Type B pancreatic cell (in vitro differentiated cells): ENCODE measurements at regions not wholly inside any gene's neighbourhood (a gene's known extent, or its start where the extent isn't known, plus 50 kb on each side); places are given as distances from the start of the nearest gene placed in this dataset.
A peak's percentile ranks its signal among the peaks of the same experiment; 100 is the strongest.

ENCODE experiments used
- DNase-seq: peaks from one replicate; pipeline ENCODE4 v3.0.0; 2021; ENCODE audit warnings: mixed read lengths; ENCODE audit not compliant: unreplicated experiment; ENCODE audit errors: extremely low spot score
- H3K27ac Mint-ChIP-seq: 2 replicates; pipeline ENCODE4 v1.8.0; 2021; ENCODE audit warnings: mild to moderate bottlenecking, mixed read lengths
- H3K27me3 Mint-ChIP-seq: 2 replicates; pipeline ENCODE4 v1.8.0; 2021; ENCODE audit warnings: mixed read lengths
- H3K36me3 Mint-ChIP-seq: 2 replicates; pipeline ENCODE4 v1.8.0; 2021; ENCODE audit warnings: mixed read lengths
- H3K4me1 Mint-ChIP-seq: one replicate; pipeline ENCODE4 v1.8.0; 2021; ENCODE audit warnings: mixed read lengths; ENCODE audit not compliant: unreplicated experiment
- H3K4me3 Mint-ChIP-seq: 2 replicates; pipeline ENCODE4 v1.8.0; 2021; ENCODE audit warnings: mild to moderate bottlenecking, mixed read lengths
- H3K9me3 Mint-ChIP-seq: 2 replicates; pipeline ENCODE4 v1.8.0; 2021; ENCODE audit warnings: mixed read lengths
- CTCF ChIP-seq: fragments of 200-600 bp; sonication (generic); conservative IDR thresholded peaks from 2 replicates; pipeline ENCODE4 v1.5.0; 2021; ENCODE audit warnings: antibody characterized with exemption, mild to moderate bottlenecking

GRCh38 chr11:81484196-81484595 lies 1249.5 kb downstream of the FAM181B start:
- Mint-ChIP-seq H3K4me3 (no peak overlapping the region), H3K36me3 (no peaks in the 10 kb centered on the region), H3K27ac (no peak overlapping the region), H3K27me3 (peaks cover 5% of the 10 kb centered on the region), H3K4me1 (no peaks in the 10 kb centered on the region), H3K9me3 (no peaks in the 10 kb centered on the region)
- no peak for TF ChIP-seq CTCF
- no peak for DNase-seq

GRCh38 chr11:81477277-81477676 lies 1256.4 kb downstream of the FAM181B start:
- Mint-ChIP-seq H3K27me3 (no peaks in the 10 kb centered on the region), H3K4me3 (no peak overlapping the region), H3K9me3 (no peaks in the 10 kb centered on the region), H3K36me3 (no peaks in the 10 kb centered on the region), H3K4me1 (no peaks in the 10 kb centered on the region), H3K27ac (no peak overlapping the region)
- TF ChIP-seq CTCF, result no peak
- no peak for DNase-seq

GRCh38 chr11:81476345-81476744 lies 1257.3 kb downstream of the FAM181B start:
- Mint-ChIP-seq H3K27me3 (no peaks in the 10 kb centered on the region), H3K36me3 (no peaks in the 10 kb centered on the region), H3K9me3 (no peaks in the 10 kb centered on the region), H3K4me3 (peak overlapping the region; percentile 39), H3K4me1 (no peaks in the 10 kb centered on the region), H3K27ac (peak overlapping the region; percentile 72)
- no peak for TF ChIP-seq CTCF
- DNase-seq, result no peak

- Mint-ChIP-seq H3K27ac (no peak overlapping the region), H3K36me3 (no peaks in the 10 kb centered on the region), H3K27me3 (no peaks in the 10 kb centered on the region), H3K4me3 (no peak overlapping the region), H3K9me3 (no peaks in the 10 kb centered on the region), H3K4me1 (no peaks in the 10 kb centered on the region)
- no peak for DNase-seq
- no peak for TF ChIP-seq CTCF
These were observed 1261.0 kb downstream of the FAM181B start for GRCh38 chr11:81472646-81473045.

- Mint-ChIP-seq H3K27ac (no peak overlapping the region), H3K27me3 (no peaks in the 10 kb centered on the region), H3K36me3 (no peaks in the 10 kb centered on the region), H3K4me1 (no peaks in the 10 kb centered on the region), H3K4me3 (no peak overlapping the region), H3K9me3 (peaks cover 3% of the 10 kb centered on the region)
- no peak for TF ChIP-seq CTCF
- no peak for DNase-seq
These were observed 1263.2 kb downstream of the FAM181B start for GRCh38 chr11:81470446-81470845.

GRCh38 chr11:81459766-81460306 lies 1273.8 kb downstream of the FAM181B start:
- peaks cover under 1% of the 10 kb centered on the region for H3K9me3 Mint-ChIP-seq
- H3K4me1 Mint-ChIP-seq, result no peaks in the 10 kb centered on the region
- TF ChIP-seq CTCF, result no peak
- no peak for DNase-seq
- H3K4me3 Mint-ChIP-seq, result no peak overlapping the region
- H3K36me3 Mint-ChIP-seq, result no peaks in the 10 kb centered on the region
- no peaks in the 10 kb centered on the region for H3K27me3 Mint-ChIP-seq
- H3K27ac Mint-ChIP-seq, result no peak overlapping the region
